ENCODE measurements at regions not wholly inside any gene's neighbourhood (a gene's known extent, or its start where the extent isn't known, plus 50 kb on each side); places are given as distances from the start of the nearest gene placed in this dataset.

DNA sequence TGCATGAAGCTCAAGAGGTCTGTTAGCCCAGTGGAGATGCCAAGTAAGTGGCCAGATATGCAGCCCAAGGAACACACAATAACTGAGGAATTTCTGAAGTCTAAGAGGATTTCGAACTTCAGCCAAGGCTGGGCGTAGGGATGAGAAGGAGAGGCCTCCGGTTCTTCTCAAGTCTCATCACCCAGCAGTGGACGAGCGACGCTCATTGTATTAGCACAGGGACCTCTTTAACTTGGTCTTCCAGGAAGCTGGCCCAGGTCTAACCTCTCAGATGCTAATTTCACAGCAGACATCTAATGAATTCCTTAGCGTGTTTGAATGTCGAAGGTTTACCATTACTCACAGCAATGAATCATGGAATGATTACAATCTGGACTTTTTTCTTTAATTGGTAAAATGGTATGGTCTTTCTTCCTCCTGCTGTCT, 85.0 kb downstream of the HES1 start:
- no TSS peak for BruUV-seq (replicated peaks)
- CTCF ChIA-PET (ENCODE audit: unreplicated experiment), result no interaction called here
- no peaks in the 10 kb centered on the region for H4K20me1 ChIP-seq (ENCODE audit: insufficient read depth, low read length)
- intact Hi-C loops (cut with micrococcal nuclease; ENCODE audit: unreplicated experiment), result no loop called here
- no peaks in the 10 kb centered on the region for H3K36me3 ChIP-seq (ENCODE audit: insufficient read depth, low read length)
- no peaks in the 10 kb centered on the region for H3K9me2 ChIP-seq (ENCODE audit: insufficient read depth, low read length)
- no peak overlapping the region for H2AFZ ChIP-seq (ENCODE audit: low read length)
- no peak overlapping the region for H3K27ac ChIP-seq (ENCODE audit: low read depth, low read length, poor library complexity, severe bottlenecking)
- POLR2A ChIA-PET, result interaction anchor here (1.1 kb wide), 1 partner anchor 23 kb away, joined by 4 read pairs; no protein-coding TSS in a partner anchor
- no peak overlapping the region for H3K4me2 ChIP-seq (ENCODE audit: low read length)
- H3K9me3 ChIP-seq (ENCODE audit: low read length), result no peaks in the 10 kb centered on the region
- no peaks in the 10 kb centered on the region for H3K79me2 ChIP-seq (ENCODE audit: insufficient read depth, low read depth, low read length)
- H3K4me3 ChIP-seq (ENCODE audit: low read depth, low read length, poor library complexity, severe bottlenecking), result no peak overlapping the region
- DNase-seq (ENCODE audit: low spot score), result no peak
- TF ChIP-seq, protein P1, sequence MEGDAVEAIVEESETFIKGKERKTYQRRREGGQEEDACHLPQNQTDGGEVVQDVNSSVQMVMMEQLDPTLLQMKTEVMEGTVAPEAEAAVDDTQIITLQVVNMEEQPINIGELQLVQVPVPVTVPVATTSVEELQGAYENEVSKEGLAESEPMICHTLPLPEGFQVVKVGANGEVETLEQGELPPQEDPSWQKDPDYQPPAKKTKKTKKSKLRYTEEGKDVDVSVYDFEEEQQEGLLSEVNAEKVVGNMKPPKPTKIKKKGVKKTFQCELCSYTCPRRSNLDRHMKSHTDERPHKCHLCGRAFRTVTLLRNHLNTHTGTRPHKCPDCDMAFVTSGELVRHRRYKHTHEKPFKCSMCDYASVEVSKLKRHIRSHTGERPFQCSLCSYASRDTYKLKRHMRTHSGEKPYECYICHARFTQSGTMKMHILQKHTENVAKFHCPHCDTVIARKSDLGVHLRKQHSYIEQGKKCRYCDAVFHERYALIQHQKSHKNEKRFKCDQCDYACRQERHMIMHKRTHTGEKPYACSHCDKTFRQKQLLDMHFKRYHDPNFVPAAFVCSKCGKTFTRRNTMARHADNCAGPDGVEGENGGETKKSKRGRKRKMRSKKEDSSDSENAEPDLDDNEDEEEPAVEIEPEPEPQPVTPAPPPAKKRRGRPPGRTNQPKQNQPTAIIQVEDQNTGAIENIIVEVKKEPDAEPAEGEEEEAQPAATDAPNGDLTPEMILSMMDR (conservative IDR thresholded peaks at IDR 0.05; ENCODE audit: low read length), result no peak
- no peak for TF ChIP-seq EZH2phosphoT487 (IDR thresholded peaks at IDR 0.05; ENCODE audit: borderline replicate concordance, low read depth, low read length)
- H3K4me1 ChIP-seq (ENCODE audit: insufficient read depth, low read length, poor library complexity, severe bottlenecking), result no peaks in the 10 kb centered on the region

DNA sequence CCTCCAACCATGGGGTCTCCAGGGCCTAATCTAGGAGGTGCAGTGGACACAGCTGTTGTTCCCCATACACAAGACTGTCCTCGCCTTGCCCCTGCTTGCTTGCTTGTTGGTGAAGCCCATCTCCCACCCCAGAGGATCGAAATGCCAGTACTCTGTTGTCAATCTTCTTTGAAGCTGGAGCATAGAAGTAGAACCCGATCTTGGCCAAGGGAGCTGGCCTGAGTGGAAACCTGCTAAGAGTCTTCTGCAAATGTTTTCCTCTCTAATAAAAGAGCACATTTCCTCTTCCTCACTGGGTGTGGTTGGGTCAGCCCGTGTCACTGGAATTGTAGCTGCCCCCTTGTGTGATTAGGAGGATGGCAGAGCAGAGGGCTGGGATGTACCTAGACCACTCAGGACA, 85.4 kb downstream of the HES1 start:
- TF ChIP-seq, protein P1 (conservative IDR thresholded peaks at IDR 0.05; ENCODE audit: low read length), result no peak
- no peak for TF ChIP-seq EZH2phosphoT487 (IDR thresholded peaks at IDR 0.05; ENCODE audit: borderline replicate concordance, low read depth, low read length)
- Histone ChIP-seq H2AFZ (ENCODE audit: low read length) (no peak overlapping the region), H3K4me1 (ENCODE audit: insufficient read depth, low read length, poor library complexity, severe bottlenecking) (no peaks in the 10 kb centered on the region), H3K27ac (ENCODE audit: low read depth, low read length, poor library complexity, severe bottlenecking) (no peak overlapping the region), H3K9me3 (ENCODE audit: low read length) (no peaks in the 10 kb centered on the region), H3K9me2 (ENCODE audit: insufficient read depth, low read length) (no peaks in the 10 kb centered on the region), H3K4me3 (ENCODE audit: low read depth, low read length, poor library complexity, severe bottlenecking) (no peak overlapping the region), H3K36me3 (ENCODE audit: insufficient read depth, low read length) (no peaks in the 10 kb centered on the region), H3K4me2 (ENCODE audit: low read length) (no peak overlapping the region), H3K79me2 (ENCODE audit: insufficient read depth, low read depth, low read length) (no peaks in the 10 kb centered on the region), H4K20me1 (ENCODE audit: insufficient read depth, low read length) (no peaks in the 10 kb centered on the region)
- POLR2A ChIA-PET, result interaction anchor here (1.1 kb wide), 1 partner anchor 22 kb away, joined by 4 read pairs; no protein-coding TSS in a partner anchor
- BruUV-seq (replicated peaks), result no TSS peak
- intact Hi-C loops (cut with micrococcal nuclease; ENCODE audit: unreplicated experiment), result no loop called here
- CTCF ChIA-PET (ENCODE audit: unreplicated experiment), result no interaction called here
- no peak for DNase-seq (ENCODE audit: low spot score)

DNA sequence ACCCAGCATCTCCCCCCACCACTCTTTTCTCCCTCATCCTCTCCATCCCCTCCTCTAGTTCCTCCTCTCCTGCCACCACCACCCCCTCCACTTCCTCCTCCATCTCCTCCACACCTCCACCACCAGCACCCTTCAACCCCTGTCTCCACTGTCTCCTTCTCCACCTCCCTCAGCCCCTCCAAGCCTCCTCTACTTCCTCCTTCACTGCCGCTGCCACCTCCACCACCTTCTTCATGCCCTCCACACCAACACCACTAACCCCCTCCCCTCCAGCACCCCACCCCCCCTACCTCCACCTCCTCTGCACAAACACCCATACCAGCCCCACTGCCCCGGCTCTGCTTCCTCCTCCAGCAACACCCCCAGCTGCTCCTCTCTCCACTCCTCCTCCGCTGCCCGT, 88.0 kb downstream of the HES1 start:
- no TSS peak for BruUV-seq (replicated peaks)
- TF ChIP-seq, protein P1 (conservative IDR thresholded peaks at IDR 0.05; ENCODE audit: low read length), result no peak
- no peak for TF ChIP-seq EZH2phosphoT487 (IDR thresholded peaks at IDR 0.05; ENCODE audit: borderline replicate concordance, low read depth, low read length)
- H3K36me3 ChIP-seq (ENCODE audit: insufficient read depth, low read length), result no peaks in the 10 kb centered on the region
- H4K20me1 ChIP-seq (ENCODE audit: insufficient read depth, low read length), result no peaks in the 10 kb centered on the region
- no peak overlapping the region for H3K27ac ChIP-seq (ENCODE audit: low read depth, low read length, poor library complexity, severe bottlenecking)
- no peaks in the 10 kb centered on the region for H3K79me2 ChIP-seq (ENCODE audit: insufficient read depth, low read depth, low read length)
- H2AFZ ChIP-seq (ENCODE audit: low read length), result no peak overlapping the region
- CTCF ChIA-PET (ENCODE audit: unreplicated experiment), result no interaction called here
- POLR2A ChIA-PET, result no interaction called here
- no peak overlapping the region for H3K4me3 ChIP-seq (ENCODE audit: low read depth, low read length, poor library complexity, severe bottlenecking)
- no peaks in the 10 kb centered on the region for H3K9me3 ChIP-seq (ENCODE audit: low read length)
- H3K4me1 ChIP-seq (ENCODE audit: insufficient read depth, low read length, poor library complexity, severe bottlenecking), result no peaks in the 10 kb centered on the region
- no peak for DNase-seq (ENCODE audit: low spot score)
- H3K4me2 ChIP-seq (ENCODE audit: low read length), result no peak overlapping the region
- H3K9me2 ChIP-seq (ENCODE audit: insufficient read depth, low read length), result no peaks in the 10 kb centered on the region
- intact Hi-C loops (cut with micrococcal nuclease; ENCODE audit: unreplicated experiment), result no loop called here
